CD14-positive monocyte (primary cell): ENCODE measurements at regions not wholly inside any gene's neighbourhood (a gene's known extent, or its start where the extent isn't known, plus 50 kb on each side); places are given as distances from the start of the nearest gene placed in this dataset.

ENCODE experiments used
- DNase-seq, 3 donors: peaks; one replicate each; pipeline ENCODE4 v3.0.0-alpha.2; 2011 to 2022
- H2AFZ ChIP-seq: 2 replicates; pipeline ENCODE4 v1.6.0; 2012; ENCODE audit warnings: mild to moderate bottlenecking, low read depth, low read length, inconsistent platforms; ENCODE audit not compliant: insufficient read depth, poor library complexity, severe bottlenecking
- H3K27ac ChIP-seq, 2 donors: 1 replicate in 1 of 2; 2 replicates in 1 of 2; pipeline ENCODE4 v1.5.1; 2012 to 2013; ENCODE audit warnings: low read length in 2 of 2, control low read depth in 1 of 2, inconsistent platforms in 1 of 2, low read depth in 1 of 2, mild to moderate bottlenecking in 1 of 2
- H3K27me3 ChIP-seq, 2 donors: one replicate each; pipeline versions ENCODE4 v1.6.0 to v1.6.1; 2011 to 2013; ENCODE audit warnings: low read length in 2 of 2; ENCODE audit not compliant: control insufficient read depth in 2 of 2, insufficient read depth in 2 of 2
- H3K36me3 ChIP-seq, 2 donors: replicated peaks in 1 of 2; 1 replicate in 1 of 2; 2 replicates in 1 of 2; pipeline versions ENCODE4 v1.5.1 to v1.6.1; 2012 to 2013; ENCODE audit warnings: low read length in 2 of 2, control low read depth in 1 of 2, inconsistent platforms in 1 of 2, mild to moderate bottlenecking in 1 of 2; ENCODE audit not compliant: insufficient read depth in 2 of 2, control insufficient read depth in 1 of 2
- H3K4me1 ChIP-seq, 2 donors: 1 replicate in 1 of 2; 2 replicates in 1 of 2; pipeline versions ENCODE4 v1.5.1 to v1.6.1; 2012 to 2013; ENCODE audit warnings: low read length in 2 of 2, control low read depth in 1 of 2, inconsistent platforms in 1 of 2, mild to moderate bottlenecking in 1 of 2, moderate library complexity in 1 of 2; ENCODE audit not compliant: insufficient read depth in 2 of 2, control insufficient read depth in 1 of 2
- H3K4me2 ChIP-seq: replicated peaks from 2 replicates; pipeline ENCODE3; 2012; ENCODE audit warnings: low read length, moderate library complexity, mild to moderate bottlenecking; ENCODE audit not compliant: poor library complexity, severe bottlenecking; ENCODE audit errors: extremely low read depth
- H3K4me3 ChIP-seq, 3 experiments: fragments of 200-600 bp in 1 of 3; sonication (generic) in 1 of 3; replicated peaks in 1 of 3; 1 replicate in 2 of 3; 2 replicates in 1 of 3; pipeline ENCODE4 v1.5.1; 2011 to 2013; ENCODE audit warnings: low read length in 3 of 3, mild to moderate bottlenecking in 3 of 3, control low read depth in 2 of 3, low read depth in 2 of 3, inconsistent platforms in 1 of 3, moderate library complexity in 1 of 3
- H3K79me2 ChIP-seq: 2 replicates; pipeline ENCODE4 v1.6.0; 2012; ENCODE audit warnings: mild to moderate bottlenecking, control low read depth, inconsistent platforms, low read length, moderate library complexity; ENCODE audit not compliant: insufficient read depth
- H3K9ac ChIP-seq: 2 replicates; pipeline ENCODE4 v1.6.0; 2017; ENCODE audit warnings: low read length, mild to moderate bottlenecking; ENCODE audit not compliant: insufficient read depth, poor library complexity, severe bottlenecking
- H3K9me3 ChIP-seq, 2 donors: replicated peaks in 1 of 2; 1 replicate in 1 of 2; 2 replicates in 1 of 2; pipeline versions ENCODE4 v1.5.1 to v1.6.1; 2012 to 2013; ENCODE audit warnings: low read length in 2 of 2, control low read depth in 1 of 2; ENCODE audit not compliant: control insufficient read depth in 1 of 2, insufficient read depth in 1 of 2
- H4K20me1 ChIP-seq: 2 replicates; pipeline ENCODE4 v1.6.0; 2012; ENCODE audit warnings: mild to moderate bottlenecking, low read length, control low read depth, moderate library complexity; ENCODE audit not compliant: insufficient read depth
- H3K27ac Mint-ChIP-seq, 7 donors: one replicate each; pipeline ENCODE4 v1.8.0; 2020; ENCODE audit warnings: mild to moderate bottlenecking in 7 of 7, mixed read lengths in 7 of 7, moderate library complexity in 6 of 7, inconsistent platforms in 2 of 7
- H3K27me3 Mint-ChIP-seq, 3 donors: one replicate each; pipeline ENCODE4 v1.8.0; 2021 to 2022; ENCODE audit warnings: low read depth in 3 of 3, mild to moderate bottlenecking in 3 of 3, mixed read lengths in 3 of 3, moderate library complexity in 3 of 3, inconsistent platforms in 1 of 3
- H3K36me3 Mint-ChIP-seq, 2 donors: one replicate each; pipeline ENCODE4 v1.8.0; 2020; ENCODE audit warnings: mixed read lengths in 2 of 2, inconsistent platforms in 1 of 2, mild to moderate bottlenecking in 1 of 2
- H3K4me1 Mint-ChIP-seq: one replicate; pipeline ENCODE4 v1.8.0; 2020; ENCODE audit warnings: mild to moderate bottlenecking, mixed read lengths
- H3K4me3 Mint-ChIP-seq, 2 donors: one replicate each; pipeline ENCODE4 v1.8.0; 2020; ENCODE audit warnings: mild to moderate bottlenecking in 2 of 2, mixed read lengths in 2 of 2, moderate library complexity in 1 of 2
- H3K9me3 Mint-ChIP-seq, 7 donors: one replicate each; pipeline ENCODE4 v1.8.0; 2020 to 2022; ENCODE audit warnings: mixed read lengths in 7 of 7, mild to moderate bottlenecking in 6 of 7, moderate library complexity in 6 of 7, inconsistent platforms in 2 of 7
- WGBS: methylation state at CpG from one replicate; pipeline ENCODE4 v1.1.5; 2013; ENCODE audit warnings: missing lambda C conversion rate; ENCODE audit not compliant: insufficient coverage; 5-methylcytosine and 5-hydroxymethylcytosine counted together
- intact Hi-C, 2 donors: fragments of 100-400 bp; cut with micrococcal nuclease; formaldehyde crosslinking; loops; one replicate each; pipeline versions ENCODE4 v1.15.0 to v1.15.1; 2023
- TF ChIP-seq, protein P1 (sequence below): fragments of 200-600 bp; IDR thresholded peaks from one replicate; pipeline ENCODE4 v1.8.0; 2022; ENCODE audit warnings: antibody characterized with exemption, mild to moderate bottlenecking

DNA sequence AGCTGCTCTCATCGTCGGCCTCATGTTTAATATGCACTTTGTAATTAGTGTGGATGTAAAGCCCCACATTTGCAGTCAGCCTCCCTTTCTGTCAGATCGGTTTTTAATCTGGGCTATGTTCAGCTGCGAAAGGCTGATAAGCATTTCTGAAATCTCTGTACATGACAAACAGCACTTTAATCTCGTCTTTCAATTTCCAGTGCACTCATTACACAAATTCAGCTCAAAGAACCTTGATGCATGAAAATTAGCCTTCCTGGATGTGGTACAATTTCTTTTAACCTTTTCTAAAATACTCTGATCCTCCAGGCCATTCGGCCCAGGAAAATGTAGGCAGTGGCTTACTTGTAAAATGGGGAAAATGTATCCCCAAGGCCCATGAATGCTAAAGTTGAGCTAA is 265.1 kb downstream of the RND3 start:
- Histone ChIP-seq H4K20me1 (no peaks in the 10 kb centered on the region), H3K9ac (no peak overlapping the region), H2AFZ (no peak overlapping the region), H3K36me3 (no peaks in the 10 kb centered on the region), H3K27me3 (no peaks in the 10 kb centered on the region), H3K27ac (no peak overlapping the region), H3K4me3 (no peak overlapping the region), H3K4me1 (no peaks in the 10 kb centered on the region), H3K79me2 (no peaks in the 10 kb centered on the region), H3K9me3 (peaks cover 0 to 8% of the 10 kb centered on the region in 2 donors), H3K4me2 (no peak overlapping the region)
- H3K4me3 Mint-ChIP-seq, result no peak overlapping the region
- no CpG with 5 or more reads among the region's 6 CpGs for WGBS
- intact Hi-C loops, result no loop called here
- H3K27ac Mint-ChIP-seq, result no peak overlapping the region
- DNase-seq, result no peak
- peaks cover 0 to 2% (median 0%) of the 10 kb centered on the region in 3 donors for H3K27me3 Mint-ChIP-seq
- H3K9me3 Mint-ChIP-seq, result peaks cover 0 to 7% (median 3%) of the 10 kb centered on the region in 7 donors
- H3K36me3 Mint-ChIP-seq, result no peaks in the 10 kb centered on the region
- TF ChIP-seq, protein P1, sequence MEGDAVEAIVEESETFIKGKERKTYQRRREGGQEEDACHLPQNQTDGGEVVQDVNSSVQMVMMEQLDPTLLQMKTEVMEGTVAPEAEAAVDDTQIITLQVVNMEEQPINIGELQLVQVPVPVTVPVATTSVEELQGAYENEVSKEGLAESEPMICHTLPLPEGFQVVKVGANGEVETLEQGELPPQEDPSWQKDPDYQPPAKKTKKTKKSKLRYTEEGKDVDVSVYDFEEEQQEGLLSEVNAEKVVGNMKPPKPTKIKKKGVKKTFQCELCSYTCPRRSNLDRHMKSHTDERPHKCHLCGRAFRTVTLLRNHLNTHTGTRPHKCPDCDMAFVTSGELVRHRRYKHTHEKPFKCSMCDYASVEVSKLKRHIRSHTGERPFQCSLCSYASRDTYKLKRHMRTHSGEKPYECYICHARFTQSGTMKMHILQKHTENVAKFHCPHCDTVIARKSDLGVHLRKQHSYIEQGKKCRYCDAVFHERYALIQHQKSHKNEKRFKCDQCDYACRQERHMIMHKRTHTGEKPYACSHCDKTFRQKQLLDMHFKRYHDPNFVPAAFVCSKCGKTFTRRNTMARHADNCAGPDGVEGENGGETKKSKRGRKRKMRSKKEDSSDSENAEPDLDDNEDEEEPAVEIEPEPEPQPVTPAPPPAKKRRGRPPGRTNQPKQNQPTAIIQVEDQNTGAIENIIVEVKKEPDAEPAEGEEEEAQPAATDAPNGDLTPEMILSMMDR, result no peak
- no peaks in the 10 kb centered on the region for H3K4me1 Mint-ChIP-seq

DNA sequence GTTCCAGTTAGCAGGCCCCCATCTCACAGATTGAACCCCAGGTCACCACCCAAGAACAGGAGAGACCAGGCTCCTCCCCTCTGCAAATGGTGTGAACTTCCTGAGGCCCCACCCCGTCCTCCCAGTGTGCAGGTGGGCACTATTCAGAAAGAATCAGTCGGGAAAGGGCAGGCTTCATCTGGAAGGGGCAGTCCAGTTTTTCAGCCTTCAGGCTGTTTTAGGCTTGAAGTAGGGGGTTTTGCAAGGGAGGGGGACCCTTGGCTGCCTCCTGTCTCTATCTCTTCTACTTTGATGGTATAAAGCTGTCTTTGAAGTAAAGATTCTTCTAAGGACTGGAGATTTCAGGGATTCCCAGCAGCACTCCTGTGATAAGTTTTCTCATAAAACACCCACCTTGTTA is 267.6 kb downstream of the RND3 start:
- no peak overlapping the region for H3K27ac Mint-ChIP-seq
- TF ChIP-seq, protein P1, result no peak
- H3K36me3 Mint-ChIP-seq, result no peaks in the 10 kb centered on the region
- Histone ChIP-seq H3K9ac (no peak overlapping the region), H3K9me3 (peaks cover 0 to 8% of the 10 kb centered on the region in 2 donors), H3K4me2 (no peak overlapping the region), H2AFZ (no peak overlapping the region), H3K27me3 (no peaks in the 10 kb centered on the region), H3K36me3 (no peaks in the 10 kb centered on the region), H4K20me1 (no peaks in the 10 kb centered on the region), H3K4me3 (no peak overlapping the region), H3K79me2 (no peaks in the 10 kb centered on the region), H3K27ac (no peak overlapping the region), H3K4me1 (no peaks in the 10 kb centered on the region)
- peaks cover 0 to 7% (median 0%) of the 10 kb centered on the region in 7 donors for H3K9me3 Mint-ChIP-seq
- intact Hi-C loops, result no loop called here
- no peaks in the 10 kb centered on the region for H3K4me1 Mint-ChIP-seq
- no peak for DNase-seq
- 86% methylated on average over 1 of the region's 2 CpGs for WGBS
- H3K4me3 Mint-ChIP-seq, result no peak overlapping the region
- H3K27me3 Mint-ChIP-seq, result no peaks in the 10 kb centered on the region
